Calu3 (cell line): ENCODE measurements at regions not wholly inside any gene's neighbourhood (a gene's known extent, or its start where the extent isn't known, plus 50 kb on each side); places are given as distances from the start of the nearest gene placed in this dataset.

ENCODE experiments used
- BruUV-seq: library from RNA; stranded (reverse); fragments of 400-500 nt; replicated peaks from 2 replicates; lab custom pipeline; 2021; lab: Mats Ljungman, UMichigan
- CTCF ChIA-PET: fragments of 300-600 bp; sonication (Branson Sonifier 250); formaldehyde crosslinking; loops from one replicate; lab custom pipeline; 2022; ENCODE audit warnings: antibody characterized with exemption; lab: Charles Lee
- DNase-seq: peaks from one replicate; pipeline ENCODE4 v3.0.0; 2022
- H3K27ac Mint-ChIP-seq: one replicate; pipeline ENCODE4 v1.8.0; 2022; ENCODE audit warnings: mixed read lengths; ENCODE audit not compliant: unreplicated experiment
- H3K27me3 Mint-ChIP-seq: one replicate; pipeline ENCODE4 v1.8.0; 2022; ENCODE audit warnings: mixed read lengths; ENCODE audit not compliant: unreplicated experiment
- H3K36me3 Mint-ChIP-seq: one replicate; pipeline ENCODE4 v1.8.0; 2022; ENCODE audit warnings: mild to moderate bottlenecking, moderate library complexity, mixed read lengths; ENCODE audit not compliant: insufficient read depth, unreplicated experiment
- H3K4me1 Mint-ChIP-seq: one replicate; pipeline ENCODE4 v1.8.0; 2022; ENCODE audit warnings: mild to moderate bottlenecking, low read depth, mixed read lengths; ENCODE audit not compliant: unreplicated experiment
- H3K4me3 Mint-ChIP-seq: one replicate; pipeline ENCODE4 v1.8.0; 2022; ENCODE audit warnings: mild to moderate bottlenecking, low read depth, moderate library complexity, mixed read lengths; ENCODE audit not compliant: unreplicated experiment
- H3K9me3 Mint-ChIP-seq: one replicate; pipeline ENCODE4 v1.8.0; 2022; ENCODE audit warnings: low read depth, mixed read lengths; ENCODE audit not compliant: unreplicated experiment
- CTCF ChIP-seq: fragments of 200-600 bp; IDR thresholded peaks from one replicate; pipeline ENCODE4 v1.8.0; 2022; ENCODE audit warnings: antibody characterized with exemption; ENCODE audit not compliant: unreplicated experiment
- intact Hi-C: fragments of 100-400 bp; cut with micrococcal nuclease; formaldehyde crosslinking; loops from one replicate; pipeline ENCODE4 v1.10.0; 2022; ENCODE audit not compliant: unreplicated experiment

GRCh38 chr5:2538169-2538568 is 213.3 kb downstream of the IRX2 start:
- CTCF ChIA-PET, result no interaction called here
- DNase-seq, result no peak
- Mint-ChIP-seq H3K9me3 (peaks cover 19% of the 10 kb centered on the region), H3K27ac (no peak overlapping the region), H3K4me1 (no peaks in the 10 kb centered on the region), H3K27me3 (no peaks in the 10 kb centered on the region), H3K36me3 (no peaks in the 10 kb centered on the region), H3K4me3 (no peak overlapping the region)
- no peak for TF ChIP-seq CTCF
- intact Hi-C loops, result no loop called here
- BruUV-seq, result no TSS peak

- intact Hi-C loops, result no loop called here
- no TSS peak for BruUV-seq
- TF ChIP-seq CTCF, result no peak
- H3K9me3 Mint-ChIP-seq, result peaks cover 23% of the 10 kb centered on the region
- no peaks in the 10 kb centered on the region for H3K36me3 Mint-ChIP-seq
- CTCF ChIA-PET, result no interaction called here
- H3K4me1 Mint-ChIP-seq, result no peaks in the 10 kb centered on the region
- H3K27me3 Mint-ChIP-seq, result no peaks in the 10 kb centered on the region
- no peak overlapping the region for H3K27ac Mint-ChIP-seq
- DNase-seq, result no peak
- H3K4me3 Mint-ChIP-seq, result no peak overlapping the region
Measured at GRCh38 chr5:2537378-2538145, 213.9 kb downstream of the IRX2 start.

- no TSS peak for BruUV-seq
- CTCF ChIA-PET, result no interaction called here
- intact Hi-C loops, result no loop called here
- peaks cover 23% of the 10 kb centered on the region for H3K9me3 Mint-ChIP-seq
- no peaks in the 10 kb centered on the region for H3K36me3 Mint-ChIP-seq
- no peak overlapping the region for H3K4me3 Mint-ChIP-seq
- H3K27ac Mint-ChIP-seq, result no peak overlapping the region
- H3K27me3 Mint-ChIP-seq, result no peaks in the 10 kb centered on the region
- DNase-seq, result no peak
- no peak for TF ChIP-seq CTCF
- no peaks in the 10 kb centered on the region for H3K4me1 Mint-ChIP-seq
Measured at GRCh38 chr5:2536632-2537377, 214.7 kb downstream of the IRX2 start.

GRCh38 chr5:2534970-2535369 is 216.5 kb downstream of the IRX2 start:
- CTCF ChIA-PET, result no interaction called here
- Mint-ChIP-seq H3K9me3 (peaks cover 14% of the 10 kb centered on the region), H3K4me1 (no peaks in the 10 kb centered on the region), H3K4me3 (no peak overlapping the region), H3K36me3 (no peaks in the 10 kb centered on the region), H3K27ac (no peak overlapping the region), H3K27me3 (no peaks in the 10 kb centered on the region)
- no peak for TF ChIP-seq CTCF
- intact Hi-C loops, result no loop called here
- BruUV-seq, result no TSS peak
- DNase-seq, result no peak
